ENCODE measurements at regions not wholly inside any gene's neighbourhood (a gene's known extent, or its start where the extent isn't known, plus 50 kb on each side); places are given as distances from the start of the nearest gene placed in this dataset.

DNA sequence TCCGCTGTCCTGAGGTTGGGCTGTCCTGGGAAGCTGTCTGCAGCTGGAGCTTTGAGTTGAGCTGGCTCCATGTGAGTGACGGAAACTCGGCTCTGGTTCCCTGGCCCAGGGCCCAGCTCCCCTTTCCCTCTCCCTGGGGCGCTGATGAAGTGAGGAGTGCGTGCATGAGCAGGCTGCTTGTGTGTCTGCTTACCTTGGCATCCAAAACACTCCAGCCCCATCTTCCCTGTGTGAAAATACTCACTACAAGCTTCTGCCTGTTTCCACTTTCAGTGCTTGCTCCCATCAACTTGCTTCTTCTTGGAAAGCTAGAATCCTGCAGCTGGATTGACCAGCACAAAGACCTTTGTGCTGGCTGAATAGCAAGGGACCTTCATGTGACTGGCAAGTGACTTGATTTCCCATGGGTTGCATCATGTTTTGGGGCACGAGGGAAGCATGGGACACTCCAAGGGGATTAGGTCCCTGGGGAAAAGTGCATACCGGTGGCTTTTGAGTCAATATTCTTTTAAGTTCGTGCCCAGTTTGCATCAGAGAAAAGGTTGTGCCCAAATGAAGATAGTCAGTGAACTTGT is 198.1 kb downstream of the GADD45G start:
- TF ChIP-seq POLR2AphosphoS5 (IDR thresholded peaks at IDR 0.05; ENCODE audit: low read depth, low read length) (no peak), EZH2 (IDR thresholded peaks at IDR 0.05; ENCODE audit: low read depth, low read length, severe bottlenecking) (no peak), RBBP5 (IDR thresholded peaks at IDR 0.05; ENCODE audit: borderline replicate concordance, low read depth, low read length) (no peak), RAD21 (IDR thresholded peaks at IDR 0.05 in 1 of 2, conservative IDR thresholded peaks at IDR 0.05 in 1 of 2; ENCODE audit: low read depth in 2 of 2, low read length in 2 of 2) (no peak), POLR2A (IDR thresholded peaks at IDR 0.05; ENCODE audit: control extremely low read depth in 1 of 2, low read depth in 2 of 2, low read length in 2 of 2) (no peak), PHF8 (conservative IDR thresholded peaks at IDR 0.05; ENCODE audit: low read depth, low read length) (no peak), RFX5 (IDR thresholded peaks at IDR 0.05; ENCODE audit: borderline replicate concordance, low read depth, low read length) (no peak), SIRT6 (IDR thresholded peaks at IDR 0.05; ENCODE audit: low read length) (no peak), JUN (IDR thresholded peaks at IDR 0.05; ENCODE audit: low read depth, low read length) (no peak)
- TF ChIP-seq, protein P1, sequence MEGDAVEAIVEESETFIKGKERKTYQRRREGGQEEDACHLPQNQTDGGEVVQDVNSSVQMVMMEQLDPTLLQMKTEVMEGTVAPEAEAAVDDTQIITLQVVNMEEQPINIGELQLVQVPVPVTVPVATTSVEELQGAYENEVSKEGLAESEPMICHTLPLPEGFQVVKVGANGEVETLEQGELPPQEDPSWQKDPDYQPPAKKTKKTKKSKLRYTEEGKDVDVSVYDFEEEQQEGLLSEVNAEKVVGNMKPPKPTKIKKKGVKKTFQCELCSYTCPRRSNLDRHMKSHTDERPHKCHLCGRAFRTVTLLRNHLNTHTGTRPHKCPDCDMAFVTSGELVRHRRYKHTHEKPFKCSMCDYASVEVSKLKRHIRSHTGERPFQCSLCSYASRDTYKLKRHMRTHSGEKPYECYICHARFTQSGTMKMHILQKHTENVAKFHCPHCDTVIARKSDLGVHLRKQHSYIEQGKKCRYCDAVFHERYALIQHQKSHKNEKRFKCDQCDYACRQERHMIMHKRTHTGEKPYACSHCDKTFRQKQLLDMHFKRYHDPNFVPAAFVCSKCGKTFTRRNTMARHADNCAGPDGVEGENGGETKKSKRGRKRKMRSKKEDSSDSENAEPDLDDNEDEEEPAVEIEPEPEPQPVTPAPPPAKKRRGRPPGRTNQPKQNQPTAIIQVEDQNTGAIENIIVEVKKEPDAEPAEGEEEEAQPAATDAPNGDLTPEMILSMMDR (IDR thresholded peaks at IDR 0.05; ENCODE audit: control extremely low read depth in 1 of 3, insufficient read depth in 1 of 3, low read depth in 1 of 3, low read length in 3 of 3): no peak
- TF ChIP-seq, protein P2, sequence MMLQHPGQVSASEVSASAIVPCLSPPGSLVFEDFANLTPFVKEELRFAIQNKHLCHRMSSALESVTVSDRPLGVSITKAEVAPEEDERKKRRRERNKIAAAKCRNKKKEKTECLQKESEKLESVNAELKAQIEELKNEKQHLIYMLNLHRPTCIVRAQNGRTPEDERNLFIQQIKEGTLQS (IDR thresholded peaks at IDR 0.05; ENCODE audit: insufficient read depth, low read depth, low read length): no peak

Data from H1 (cell line).